SU-DHL-6 (cell line): ENCODE measurements at regions not wholly inside any gene's neighbourhood (a gene's known extent, or its start where the extent isn't known, plus 50 kb on each side); places are given as distances from the start of the nearest gene placed in this dataset.

Source experiments
- EZH2phosphoT487 ChIP-seq: fragments of 200-600 bp; sonication (generic), shearing (Covaris generic); conservative IDR thresholded peaks from 2 replicates; pipeline ENCODE4 v1.6.1; 2018; ENCODE audit warnings: mild to moderate bottlenecking, antibody characterized with exemption, low read length, moderate library complexity, mixed read lengths
- TF ChIP-seq, protein P1 (sequence below): fragments of 200-600 bp; sonication (generic); IDR thresholded peaks from one replicate; pipeline ENCODE4 v1.5.1; 2017; ENCODE audit warnings: antibody characterized with exemption, mild to moderate bottlenecking, low read length, moderate library complexity; ENCODE audit not compliant: insufficient read depth, poor library complexity, severe bottlenecking

DNA sequence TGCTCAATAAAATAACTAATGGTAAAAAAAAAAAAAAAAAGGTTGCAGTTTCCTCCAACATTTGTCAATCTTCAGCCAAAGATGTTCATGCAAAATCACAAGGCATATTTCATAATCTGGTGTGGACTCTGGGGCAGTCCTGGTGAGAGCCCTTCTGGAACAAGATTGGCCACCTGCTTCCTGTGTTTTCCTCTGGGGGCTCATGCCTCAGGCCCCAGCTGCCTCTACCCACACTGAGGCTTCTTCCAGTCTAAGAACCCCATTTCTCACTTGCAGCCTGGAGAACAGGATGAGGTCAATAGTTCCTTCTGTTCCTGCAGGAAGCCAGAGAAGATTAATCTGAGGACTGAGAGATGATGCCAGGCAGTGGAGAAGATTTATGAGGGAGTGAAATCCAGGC, 492.6 kb upstream of the BRINP1 start:
- TF ChIP-seq, protein P1, sequence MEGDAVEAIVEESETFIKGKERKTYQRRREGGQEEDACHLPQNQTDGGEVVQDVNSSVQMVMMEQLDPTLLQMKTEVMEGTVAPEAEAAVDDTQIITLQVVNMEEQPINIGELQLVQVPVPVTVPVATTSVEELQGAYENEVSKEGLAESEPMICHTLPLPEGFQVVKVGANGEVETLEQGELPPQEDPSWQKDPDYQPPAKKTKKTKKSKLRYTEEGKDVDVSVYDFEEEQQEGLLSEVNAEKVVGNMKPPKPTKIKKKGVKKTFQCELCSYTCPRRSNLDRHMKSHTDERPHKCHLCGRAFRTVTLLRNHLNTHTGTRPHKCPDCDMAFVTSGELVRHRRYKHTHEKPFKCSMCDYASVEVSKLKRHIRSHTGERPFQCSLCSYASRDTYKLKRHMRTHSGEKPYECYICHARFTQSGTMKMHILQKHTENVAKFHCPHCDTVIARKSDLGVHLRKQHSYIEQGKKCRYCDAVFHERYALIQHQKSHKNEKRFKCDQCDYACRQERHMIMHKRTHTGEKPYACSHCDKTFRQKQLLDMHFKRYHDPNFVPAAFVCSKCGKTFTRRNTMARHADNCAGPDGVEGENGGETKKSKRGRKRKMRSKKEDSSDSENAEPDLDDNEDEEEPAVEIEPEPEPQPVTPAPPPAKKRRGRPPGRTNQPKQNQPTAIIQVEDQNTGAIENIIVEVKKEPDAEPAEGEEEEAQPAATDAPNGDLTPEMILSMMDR, result no peak
- no peak for TF ChIP-seq EZH2phosphoT487
